ENCODE measurements at regions not wholly inside any gene's neighbourhood (a gene's known extent, or its start where the extent isn't known, plus 50 kb on each side); places are given as distances from the start of the nearest gene placed in this dataset.

GRCh38 chr21:28113718-28114117 lies 879.0 kb downstream of the LTN1 start:
- TF ChIP-seq, protein P1, sequence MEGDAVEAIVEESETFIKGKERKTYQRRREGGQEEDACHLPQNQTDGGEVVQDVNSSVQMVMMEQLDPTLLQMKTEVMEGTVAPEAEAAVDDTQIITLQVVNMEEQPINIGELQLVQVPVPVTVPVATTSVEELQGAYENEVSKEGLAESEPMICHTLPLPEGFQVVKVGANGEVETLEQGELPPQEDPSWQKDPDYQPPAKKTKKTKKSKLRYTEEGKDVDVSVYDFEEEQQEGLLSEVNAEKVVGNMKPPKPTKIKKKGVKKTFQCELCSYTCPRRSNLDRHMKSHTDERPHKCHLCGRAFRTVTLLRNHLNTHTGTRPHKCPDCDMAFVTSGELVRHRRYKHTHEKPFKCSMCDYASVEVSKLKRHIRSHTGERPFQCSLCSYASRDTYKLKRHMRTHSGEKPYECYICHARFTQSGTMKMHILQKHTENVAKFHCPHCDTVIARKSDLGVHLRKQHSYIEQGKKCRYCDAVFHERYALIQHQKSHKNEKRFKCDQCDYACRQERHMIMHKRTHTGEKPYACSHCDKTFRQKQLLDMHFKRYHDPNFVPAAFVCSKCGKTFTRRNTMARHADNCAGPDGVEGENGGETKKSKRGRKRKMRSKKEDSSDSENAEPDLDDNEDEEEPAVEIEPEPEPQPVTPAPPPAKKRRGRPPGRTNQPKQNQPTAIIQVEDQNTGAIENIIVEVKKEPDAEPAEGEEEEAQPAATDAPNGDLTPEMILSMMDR (IDR thresholded peaks at IDR 0.05; ENCODE audit: insufficient read depth, low read length, poor library complexity, severe bottlenecking) = no peak
- no peak for TF ChIP-seq EZH2phosphoT487 (conservative IDR thresholded peaks at IDR 0.05; ENCODE audit: low read length)
